H9 (cell line): ENCODE measurements at regions not wholly inside any gene's neighbourhood (a gene's known extent, or its start where the extent isn't known, plus 50 kb on each side); places are given as distances from the start of the nearest gene placed in this dataset.

ENCODE experiments used
- DNase-seq: peaks from one replicate; pipeline ENCODE4 v3.0.0-alpha.2; 2017
- H2AFZ ChIP-seq: one replicate; pipeline ENCODE4 v1.6.1; 2013; ENCODE audit warnings: mild to moderate bottlenecking, low read length, control low read depth, moderate library complexity
- H2AK5ac ChIP-seq: 2 replicates; pipeline ENCODE4 v1.6.1; 2013; ENCODE audit warnings: low read length, control low read depth, mixed read lengths; ENCODE audit not compliant: insufficient read length
- H2BK120ac ChIP-seq: one replicate; pipeline ENCODE4 v1.6.1; 2013; ENCODE audit warnings: low read depth, mild to moderate bottlenecking, low read length, control low read depth, inconsistent platforms; ENCODE audit not compliant: poor library complexity, severe bottlenecking
- H2BK12ac ChIP-seq: 2 replicates; pipeline ENCODE4 v1.6.1; 2013; ENCODE audit warnings: low read length, control low read depth, mixed read lengths, low read depth; ENCODE audit not compliant: insufficient read length
- H2BK15ac ChIP-seq: 2 replicates; pipeline ENCODE4 v1.6.1; 2013; ENCODE audit warnings: low read depth, low read length, control low read depth
- H2BK20ac ChIP-seq: one replicate; pipeline ENCODE4 v1.6.1; 2013; ENCODE audit warnings: low read depth, mild to moderate bottlenecking, low read length, control low read depth, inconsistent platforms; ENCODE audit not compliant: poor library complexity, severe bottlenecking
- H2BK5ac ChIP-seq: 2 replicates; pipeline ENCODE4 v1.6.1; 2013; ENCODE audit warnings: low read length, control low read depth, mixed read lengths; ENCODE audit not compliant: insufficient read length
- H3K14ac ChIP-seq: 2 replicates; pipeline ENCODE4 v1.6.1; 2013; ENCODE audit warnings: low read length, control low read depth; ENCODE audit not compliant: insufficient read depth
- H3K18ac ChIP-seq: 2 replicates; pipeline ENCODE4 v1.6.1; 2013; ENCODE audit warnings: low read depth, mild to moderate bottlenecking, mixed read lengths, low read length, control low read depth; ENCODE audit not compliant: insufficient read length
- H3K23ac ChIP-seq: 2 replicates; pipeline ENCODE4 v1.6.1; 2013; ENCODE audit warnings: low read length, control low read depth, mixed read lengths, low read depth; ENCODE audit not compliant: insufficient read length
- H3K23me2 ChIP-seq: 2 replicates; pipeline ENCODE4 v1.6.1; 2013; ENCODE audit warnings: low read depth, mild to moderate bottlenecking, mixed read lengths, low read length, control low read depth; ENCODE audit not compliant: insufficient read length, poor library complexity, severe bottlenecking
- H3K27ac ChIP-seq: 2 replicates; pipeline ENCODE4 v1.5.1; 2013; ENCODE audit warnings: low read length, control low read depth, mixed read lengths, low read depth; ENCODE audit not compliant: insufficient read length
- H3K27me3 ChIP-seq: 2 replicates; pipeline ENCODE4 v1.6.1; 2013; ENCODE audit warnings: low read length, control low read depth, inconsistent platforms; ENCODE audit not compliant: insufficient read depth
- H3K4ac ChIP-seq: 2 replicates; pipeline ENCODE4 v1.6.1; 2013; ENCODE audit warnings: low read depth, mild to moderate bottlenecking, control low read depth, inconsistent platforms, low read length, moderate library complexity
- H3K4me1 ChIP-seq: 2 replicates; pipeline ENCODE4 v1.6.1; 2013; ENCODE audit warnings: low read length, control low read depth, inconsistent platforms; ENCODE audit not compliant: insufficient read depth
- H3K4me2 ChIP-seq: 2 replicates; pipeline ENCODE4 v1.6.1; 2013; ENCODE audit warnings: low read length, control low read depth, mixed read lengths; ENCODE audit not compliant: insufficient read length, insufficient read depth
- H3K56ac ChIP-seq: 2 replicates; pipeline ENCODE4 v1.6.1; 2013; ENCODE audit warnings: low read depth, mild to moderate bottlenecking, mixed read lengths, low read length, control low read depth; ENCODE audit not compliant: insufficient read length
- H3K79me1 ChIP-seq: 2 replicates; pipeline ENCODE4 v1.6.1; 2013; ENCODE audit warnings: low read depth, mild to moderate bottlenecking, moderate library complexity, low read length, control low read depth, inconsistent platforms; ENCODE audit not compliant: insufficient read depth, poor library complexity, severe bottlenecking
- H3K79me2 ChIP-seq: 2 replicates; pipeline ENCODE4 v1.6.1; 2013; ENCODE audit warnings: low read length, control low read depth, inconsistent platforms; ENCODE audit not compliant: insufficient read depth
- H3K9ac ChIP-seq: 2 replicates; pipeline ENCODE4 v1.6.1; 2013; ENCODE audit warnings: low read length, control low read depth, mixed read lengths; ENCODE audit not compliant: insufficient read length; ENCODE audit errors: extremely low read depth
- H3K9me3 ChIP-seq: one replicate; pipeline ENCODE4 v1.6.1; 2013; ENCODE audit warnings: low read depth, low read length, inconsistent platforms; ENCODE audit not compliant: control insufficient read depth
- H3T11ph ChIP-seq: one replicate; pipeline ENCODE4 v1.6.1; 2013; ENCODE audit warnings: mild to moderate bottlenecking, low read length, control low read depth, inconsistent platforms
- H4K20me1 ChIP-seq: one replicate; pipeline ENCODE4 v1.6.1; 2013; ENCODE audit not compliant: control insufficient read depth, insufficient read length, insufficient read depth
- H4K5ac ChIP-seq: 2 replicates; pipeline ENCODE4 v1.6.1; 2013; ENCODE audit warnings: low read depth, mild to moderate bottlenecking, mixed read lengths, low read length, control low read depth; ENCODE audit not compliant: insufficient read length
- H4K8ac ChIP-seq: replicated peaks from 2 replicates; pipeline ENCODE4 v1.6.1; 2013; ENCODE audit warnings: low read length, control low read depth, mixed read lengths, low read depth; ENCODE audit not compliant: insufficient read length
- H4K91ac ChIP-seq: 2 replicates; pipeline ENCODE4 v1.6.1; 2013; ENCODE audit warnings: low read depth, mild to moderate bottlenecking, moderate library complexity, mixed read lengths, low read length, control low read depth; ENCODE audit not compliant: insufficient read length
- H3K27ac Mint-ChIP-seq, 3 experiments: 2 replicates in 2 of 3; 3 replicates in 1 of 3; pipeline ENCODE4 v1.8.0; 2020 to 2021; ENCODE audit warnings: mixed read lengths in 3 of 3, mild to moderate bottlenecking in 1 of 3, moderate library complexity in 1 of 3
- H3K27me3 Mint-ChIP-seq: 2 replicates; pipeline ENCODE4 v1.8.0; 2021; ENCODE audit warnings: low read depth, mild to moderate bottlenecking, moderate library complexity, mixed read lengths
- H3K36me3 Mint-ChIP-seq, 3 experiments: 2 replicates in 2 of 3; 3 replicates in 1 of 3; pipeline ENCODE4 v1.8.0; 2020 to 2021; ENCODE audit warnings: low read depth in 3 of 3, mixed read lengths in 3 of 3; ENCODE audit not compliant: insufficient read depth in 1 of 3
- H3K4me1 Mint-ChIP-seq, 2 experiments: 2 replicates each; pipeline ENCODE4 v1.8.0; 2020; ENCODE audit warnings: mixed read lengths in 2 of 2
- H3K4me3 Mint-ChIP-seq, 2 experiments: 2 replicates in 1 of 2; 3 replicates in 1 of 2; pipeline ENCODE4 v1.8.0; 2020 to 2021; ENCODE audit warnings: mild to moderate bottlenecking in 2 of 2, mixed read lengths in 2 of 2, moderate library complexity in 1 of 2
- H3K9me3 Mint-ChIP-seq, 2 experiments: 2 replicates in 1 of 2; 3 replicates in 1 of 2; pipeline ENCODE4 v1.8.0; 2020; ENCODE audit warnings: mild to moderate bottlenecking in 2 of 2, mixed read lengths in 2 of 2, moderate library complexity in 1 of 2
- WGBS: extraction: QIAGEN DNeasy Blood & Tissue Kit; methylation state at CpG from one replicate; pipeline ENCODE4 v1.1.7; 2013; ENCODE audit warnings: missing lambda C conversion rate, low lambda C conversion rate, mixed read lengths; ENCODE audit not compliant: insufficient read length; ENCODE audit errors: extremely low coverage; 5-methylcytosine and 5-hydroxymethylcytosine counted together
- TF ChIP-seq, protein P1 (sequence below): fragments of 200-600 bp; sonication (generic); conservative IDR thresholded peaks from 3 replicates; pipeline ENCODE4 v1.8.0; 2021; ENCODE audit warnings: antibody characterized with exemption, mild to moderate bottlenecking

DNA sequence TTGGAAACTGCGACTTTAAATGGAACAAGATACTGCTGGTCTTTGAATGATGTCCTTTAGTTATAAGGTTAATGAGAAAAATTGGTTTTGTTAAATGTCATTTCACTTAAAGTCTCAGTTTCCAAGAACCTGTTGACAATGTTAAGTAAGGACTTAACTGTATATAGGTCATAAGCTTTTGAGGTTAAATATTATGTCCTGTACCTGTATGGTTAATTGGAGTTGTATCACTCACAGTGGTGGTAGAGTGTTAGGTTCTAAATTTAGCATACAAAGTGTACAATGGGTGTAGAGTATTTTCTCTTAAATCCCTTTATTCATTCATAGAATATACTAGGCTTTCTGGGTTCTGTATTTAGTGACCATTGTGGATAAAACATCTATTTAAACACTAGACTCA is 110.2 kb downstream of the HAUS1 start:
- peaks cover 0 to 25% (median 23%) of the 10 kb centered on the region in 3 experiments; a peak in 5 of 7 replicates for H3K36me3 Mint-ChIP-seq
- H3K9me3 ChIP-seq, result no peaks in the 10 kb centered on the region
- H2BK20ac ChIP-seq, result no peak overlapping the region
- H2AFZ ChIP-seq, result no peak overlapping the region
- H3K4ac ChIP-seq, result no peak overlapping the region
- TF ChIP-seq, protein P1, sequence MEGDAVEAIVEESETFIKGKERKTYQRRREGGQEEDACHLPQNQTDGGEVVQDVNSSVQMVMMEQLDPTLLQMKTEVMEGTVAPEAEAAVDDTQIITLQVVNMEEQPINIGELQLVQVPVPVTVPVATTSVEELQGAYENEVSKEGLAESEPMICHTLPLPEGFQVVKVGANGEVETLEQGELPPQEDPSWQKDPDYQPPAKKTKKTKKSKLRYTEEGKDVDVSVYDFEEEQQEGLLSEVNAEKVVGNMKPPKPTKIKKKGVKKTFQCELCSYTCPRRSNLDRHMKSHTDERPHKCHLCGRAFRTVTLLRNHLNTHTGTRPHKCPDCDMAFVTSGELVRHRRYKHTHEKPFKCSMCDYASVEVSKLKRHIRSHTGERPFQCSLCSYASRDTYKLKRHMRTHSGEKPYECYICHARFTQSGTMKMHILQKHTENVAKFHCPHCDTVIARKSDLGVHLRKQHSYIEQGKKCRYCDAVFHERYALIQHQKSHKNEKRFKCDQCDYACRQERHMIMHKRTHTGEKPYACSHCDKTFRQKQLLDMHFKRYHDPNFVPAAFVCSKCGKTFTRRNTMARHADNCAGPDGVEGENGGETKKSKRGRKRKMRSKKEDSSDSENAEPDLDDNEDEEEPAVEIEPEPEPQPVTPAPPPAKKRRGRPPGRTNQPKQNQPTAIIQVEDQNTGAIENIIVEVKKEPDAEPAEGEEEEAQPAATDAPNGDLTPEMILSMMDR, result no peak
- no peak overlapping the region for H4K5ac ChIP-seq
- no peak overlapping the region for H3K9ac ChIP-seq
- no peak overlapping the region for H2AK5ac ChIP-seq
- no peak for DNase-seq
- no peak overlapping the region for H3K4me3 Mint-ChIP-seq
- no peaks in the 10 kb centered on the region for H3K4me1 ChIP-seq
- no peak overlapping the region for H2BK120ac ChIP-seq
- no peak overlapping the region for H2BK12ac ChIP-seq
- no peak overlapping the region for H3T11ph ChIP-seq
- H3K23ac ChIP-seq, result no peak overlapping the region
- H3K4me1 Mint-ChIP-seq, result peaks cover 6% of the 10 kb centered on the region in 2 experiments; a peak in 3 of 4 replicates
- no peaks in the 10 kb centered on the region for H3K27me3 Mint-ChIP-seq
- no peak overlapping the region for H3K56ac ChIP-seq
- no peak overlapping the region for H3K27ac Mint-ChIP-seq
- H3K23me2 ChIP-seq, result no peaks in the 10 kb centered on the region
- no peak overlapping the region for H2BK15ac ChIP-seq
- H3K79me2 ChIP-seq, result no peaks in the 10 kb centered on the region
- no peak overlapping the region for H3K27ac ChIP-seq
- H3K14ac ChIP-seq, result no peak overlapping the region
- H3K4me2 ChIP-seq, result no peak overlapping the region
- H3K9me3 Mint-ChIP-seq, result no peaks in the 10 kb centered on the region; a peak in 1 of 5 replicates
- H3K27me3 ChIP-seq, result no peaks in the 10 kb centered on the region
- no peak overlapping the region for H3K18ac ChIP-seq
- H3K79me1 ChIP-seq, result no peaks in the 10 kb centered on the region
- H4K8ac ChIP-seq, result no peak overlapping the region
- no peak overlapping the region for H2BK5ac ChIP-seq
- no peak overlapping the region for H4K91ac ChIP-seq
- WGBS, result no CpG with 5 or more reads among the region's 1 CpG
- no peaks in the 10 kb centered on the region for H4K20me1 ChIP-seq
